SK-N-SH treated with all-trans-retinoic acid at 6 μM for 48 hours (cell line): ENCODE measurements at regions not wholly inside any gene's neighbourhood (a gene's known extent, or its start where the extent isn't known, plus 50 kb on each side); places are given as distances from the start of the nearest gene placed in this dataset.

Source experiments
- ATAC-seq: fragments of 200-7000 bp; cut with Tn5 transposase; 3 replicates; pipeline ENCODE4 v1.9.1; 2020; ENCODE audit warnings: mild to moderate bottlenecking, moderate library complexity
- ARNTL ChIP-seq: fragments of 450-650 bp; formaldehyde crosslinking; IDR thresholded peaks from 2 replicates; pipeline ENCODE4 v1.5.0; 2020; ENCODE audit warnings: low read depth, mild to moderate bottlenecking, moderate library complexity, borderline replicate concordance
- BACH2 ChIP-seq: fragments of 250-450 bp; sonication (Bioruptor Pico); IDR thresholded peaks from 2 replicates; pipeline ENCODE4 v1.9.0; 2021; ENCODE audit warnings: mild to moderate bottlenecking, borderline replicate concordance
- CREB5 ChIP-seq: fragments of 250-450 bp; sonication (Bioruptor Pico); IDR thresholded peaks from 2 replicates; pipeline ENCODE4 v1.5.1; 2020; ENCODE audit warnings: low read depth, mild to moderate bottlenecking, moderate library complexity
- CSDC2 ChIP-seq: fragments of 250-450 bp; sonication (Bioruptor Pico); IDR thresholded peaks from 2 replicates; pipeline ENCODE4 v1.5.0; 2020; ENCODE audit warnings: mild to moderate bottlenecking, moderate library complexity
- CSRNP3 ChIP-seq: fragments of 250-450 bp; sonication (Bioruptor Pico); IDR thresholded peaks from 2 replicates; pipeline ENCODE4 v1.5.1; 2021; ENCODE audit warnings: mild to moderate bottlenecking, moderate library complexity
- ESRRG ChIP-seq: fragments of 250-450 bp; sonication (Bioruptor Pico); IDR thresholded peaks from 2 replicates; pipeline ENCODE4 v1.6.1; 2021; ENCODE audit warnings: mild to moderate bottlenecking
- GLIS3 ChIP-seq: fragments of 250-450 bp; sonication (Bioruptor Pico); IDR thresholded peaks from 2 replicates; pipeline ENCODE4 v1.5.0; 2020; ENCODE audit warnings: mild to moderate bottlenecking, moderate library complexity
- OSR1 ChIP-seq: fragments of 250-450 bp; sonication (Bioruptor Pico); IDR thresholded peaks from 2 replicates; pipeline ENCODE4 v1.8.0; 2022; ENCODE audit warnings: moderate library complexity, mild to moderate bottlenecking, inconsistent platforms
- PATZ1 ChIP-seq: fragments of 250-450 bp; sonication (Bioruptor Pico); IDR thresholded peaks from 2 replicates; pipeline ENCODE4 v1.8.0; 2020; ENCODE audit warnings: mild to moderate bottlenecking, moderate library complexity, borderline replicate concordance
- POU6F1 ChIP-seq: fragments of 250-450 bp; sonication (Bioruptor Pico); IDR thresholded peaks from 2 replicates; pipeline ENCODE4 v1.8.0; 2021; ENCODE audit warnings: low read depth, mild to moderate bottlenecking, moderate library complexity, borderline replicate concordance
- PPARA ChIP-seq: fragments of 250-450 bp; sonication (Bioruptor Pico); IDR thresholded peaks from 2 replicates; pipeline ENCODE4 v1.5.0; 2020; ENCODE audit warnings: mild to moderate bottlenecking, borderline replicate concordance
- RARB ChIP-seq: fragments of 250-450 bp; sonication (Bioruptor Pico); IDR thresholded peaks from 2 replicates; pipeline ENCODE4 v1.8.0; 2021; ENCODE audit warnings: mild to moderate bottlenecking, moderate library complexity
- SNAI2 ChIP-seq: fragments of 250-450 bp; sonication (Bioruptor Pico); IDR thresholded peaks from 2 replicates; pipeline ENCODE4 v1.5.0; 2020; ENCODE audit warnings: mild to moderate bottlenecking, moderate library complexity
- TOX ChIP-seq: fragments of 250-450 bp; sonication (Bioruptor Pico); IDR thresholded peaks from 2 replicates; pipeline ENCODE4 v1.8.0; 2021; ENCODE audit warnings: mild to moderate bottlenecking, moderate library complexity, borderline replicate concordance
- TSHZ2 ChIP-seq: fragments of 250-450 bp; sonication (Bioruptor Pico); IDR thresholded peaks from 2 replicates; pipeline ENCODE4 v1.5.0; 2020; ENCODE audit warnings: mild to moderate bottlenecking, moderate library complexity
- ZC3H10 ChIP-seq: fragments of 250-450 bp; sonication (Bioruptor Pico); IDR thresholded peaks from 2 replicates; pipeline ENCODE4 v1.5.1; 2021; ENCODE audit warnings: mild to moderate bottlenecking, moderate library complexity
- ZFP3 ChIP-seq: fragments of 250-450 bp; sonication (Bioruptor Pico); IDR thresholded peaks from 2 replicates; pipeline ENCODE4 v1.5.0; 2020; ENCODE audit warnings: mild to moderate bottlenecking, moderate library complexity
- ZFP30 ChIP-seq: fragments of 450-650 bp; formaldehyde crosslinking; IDR thresholded peaks from 2 replicates; pipeline ENCODE4 v1.5.0; 2022; ENCODE audit warnings: mild to moderate bottlenecking, moderate library complexity
- ZNF565 ChIP-seq: fragments of 450-650 bp; formaldehyde crosslinking; conservative IDR thresholded peaks from 2 replicates; pipeline ENCODE4 v1.5.0; 2020; ENCODE audit warnings: low read depth, mild to moderate bottlenecking, moderate library complexity
- ZNF70 ChIP-seq: fragments of 450-650 bp; formaldehyde crosslinking; IDR thresholded peaks from 2 replicates; pipeline ENCODE4 v1.5.0; 2020; ENCODE audit warnings: mild to moderate bottlenecking, moderate library complexity
- ZNF8 ChIP-seq: fragments of 450-650 bp; formaldehyde crosslinking; IDR thresholded peaks from 2 replicates; pipeline ENCODE4 v1.5.0; 2020; ENCODE audit warnings: mild to moderate bottlenecking, moderate library complexity

GRCh38 chr10:2628705-2629104, 438.6 kb upstream of the PFKP start:
- ATAC-seq: no peak
- no peak for TF ChIP-seq ARNTL (CRISPR knock-in tag)
- TF ChIP-seq GLIS3 (CRISPR knock-in tag): no peak
- no peak for TF ChIP-seq SNAI2
- TF ChIP-seq TSHZ2 (CRISPR knock-in tag): no peak
- TF ChIP-seq ZFP3 (CRISPR knock-in tag): no peak
- no peak for TF ChIP-seq PATZ1
- no peak for TF ChIP-seq BACH2 (CRISPR knock-in tag)
- no peak for TF ChIP-seq ZNF565 (CRISPR knock-in tag)
- no peak for TF ChIP-seq ZNF8 (CRISPR knock-in tag)
- no peak for TF ChIP-seq ZNF70 (CRISPR knock-in tag)
- TF ChIP-seq TOX (CRISPR knock-in tag): no peak
- no peak for TF ChIP-seq POU6F1 (CRISPR knock-in tag)

- ATAC-seq: no peak
- no peak for TF ChIP-seq TOX (CRISPR knock-in tag)
These were observed 439.4 kb upstream of the PFKP start for GRCh38 chr10:2627969-2628368.

- TF ChIP-seq CSDC2 (CRISPR knock-in tag) (no peak), ESRRG (no peak), PATZ1 (no peak), ZNF70 (CRISPR knock-in tag) (no peak), RARB (CRISPR knock-in tag) (no peak), TOX (CRISPR knock-in tag) (no peak), CREB5 (no peak), ZFP3 (CRISPR knock-in tag) (no peak), SNAI2 (no peak), CSRNP3 (CRISPR knock-in tag) (no peak), ZC3H10 (CRISPR knock-in tag) (no peak), OSR1 (CRISPR knock-in tag) (no peak), ARNTL (CRISPR knock-in tag) (no peak), TSHZ2 (CRISPR knock-in tag) (no peak), ZNF8 (CRISPR knock-in tag) (no peak), BACH2 (CRISPR knock-in tag) (no peak), GLIS3 (CRISPR knock-in tag) (no peak), PPARA (CRISPR knock-in tag) (no peak), ZFP30 (CRISPR knock-in tag) (no peak)
- no peak for ATAC-seq
These were observed 442.3 kb upstream of the PFKP start for GRCh38 chr10:2625094-2625493.
